Peyer's patch (tissue), 4 donors: ENCODE measurements at regions not wholly inside any gene's neighbourhood (a gene's known extent, or its start where the extent isn't known, plus 50 kb on each side); places are given as distances from the start of the nearest gene placed in this dataset.

ENCODE experiments used
- POLR2A ChIP-seq, 2 donors: fragments of 450-650 bp; IDR thresholded peaks; one replicate each; pipeline ENCODE4 v1.5.1; 2017; ENCODE audit warnings: antibody characterized with exemption in 2 of 2, mild to moderate bottlenecking in 2 of 2, moderate library complexity in 2 of 2
- TF ChIP-seq, protein P1 (sequence below), 6 experiments: fragments of 450-650 bp in 4 of 6; fragments of 200-600 bp in 2 of 6; sonication (generic) in 1 of 6; IDR thresholded peaks; one replicate each; pipeline ENCODE4 v1.5.1; 2017 to 2019; ENCODE audit warnings: antibody characterized with exemption in 6 of 6, mild to moderate bottlenecking in 3 of 6, moderate library complexity in 1 of 6

DNA sequence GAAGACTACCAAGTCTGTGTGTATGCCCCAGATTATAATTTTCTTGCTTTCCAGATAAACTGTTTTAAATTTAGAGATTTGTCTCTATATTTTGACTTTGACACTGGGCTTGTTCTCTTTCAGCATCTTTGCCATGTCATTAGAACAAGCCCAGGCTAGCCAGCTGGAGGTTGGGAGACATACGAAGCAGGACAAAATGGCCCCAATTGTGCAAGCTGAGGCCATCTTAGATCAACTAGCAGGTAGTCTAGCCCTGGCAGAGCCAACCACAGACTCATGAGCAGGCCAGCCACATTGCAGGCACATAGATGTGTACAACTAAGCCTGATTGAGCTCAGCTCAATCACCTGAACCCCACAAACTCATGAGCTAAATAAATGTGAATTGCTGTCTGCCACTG lies 321.4 kb downstream of the ATP23 start:
- TF ChIP-seq, protein P1, sequence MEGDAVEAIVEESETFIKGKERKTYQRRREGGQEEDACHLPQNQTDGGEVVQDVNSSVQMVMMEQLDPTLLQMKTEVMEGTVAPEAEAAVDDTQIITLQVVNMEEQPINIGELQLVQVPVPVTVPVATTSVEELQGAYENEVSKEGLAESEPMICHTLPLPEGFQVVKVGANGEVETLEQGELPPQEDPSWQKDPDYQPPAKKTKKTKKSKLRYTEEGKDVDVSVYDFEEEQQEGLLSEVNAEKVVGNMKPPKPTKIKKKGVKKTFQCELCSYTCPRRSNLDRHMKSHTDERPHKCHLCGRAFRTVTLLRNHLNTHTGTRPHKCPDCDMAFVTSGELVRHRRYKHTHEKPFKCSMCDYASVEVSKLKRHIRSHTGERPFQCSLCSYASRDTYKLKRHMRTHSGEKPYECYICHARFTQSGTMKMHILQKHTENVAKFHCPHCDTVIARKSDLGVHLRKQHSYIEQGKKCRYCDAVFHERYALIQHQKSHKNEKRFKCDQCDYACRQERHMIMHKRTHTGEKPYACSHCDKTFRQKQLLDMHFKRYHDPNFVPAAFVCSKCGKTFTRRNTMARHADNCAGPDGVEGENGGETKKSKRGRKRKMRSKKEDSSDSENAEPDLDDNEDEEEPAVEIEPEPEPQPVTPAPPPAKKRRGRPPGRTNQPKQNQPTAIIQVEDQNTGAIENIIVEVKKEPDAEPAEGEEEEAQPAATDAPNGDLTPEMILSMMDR (IDR thresholded peaks at IDR 0.05): no peak
- no peak for TF ChIP-seq POLR2A (IDR thresholded peaks at IDR 0.05)
